Right ventricle myocardium superior (tissue), 1 donor: ENCODE measurements at regions not wholly inside any gene's neighbourhood (a gene's known extent, or its start where the extent isn't known, plus 50 kb on each side); places are given as distances from the start of the nearest gene placed in this dataset.

Source experiments
- ATAC-seq: fragments of 200-7000 bp; cut with Tn5 transposase; one replicate; pipeline ENCODE4 v1.9.1; 2020; ENCODE audit warnings: mild to moderate bottlenecking; ENCODE audit not compliant: poor library complexity
- DNase-seq: peaks from one replicate; pipeline ENCODE4 v3.0.0-alpha.2; 2020
- intact Hi-C: fragments of 100-400 bp; cut with DNase I; formaldehyde crosslinking; loops from one replicate; pipeline ENCODE4 v1.11.2; 2022
- donor health status: DM: no; HTN: yes; CAD: no; lungs with severe emphysema.

DNA sequence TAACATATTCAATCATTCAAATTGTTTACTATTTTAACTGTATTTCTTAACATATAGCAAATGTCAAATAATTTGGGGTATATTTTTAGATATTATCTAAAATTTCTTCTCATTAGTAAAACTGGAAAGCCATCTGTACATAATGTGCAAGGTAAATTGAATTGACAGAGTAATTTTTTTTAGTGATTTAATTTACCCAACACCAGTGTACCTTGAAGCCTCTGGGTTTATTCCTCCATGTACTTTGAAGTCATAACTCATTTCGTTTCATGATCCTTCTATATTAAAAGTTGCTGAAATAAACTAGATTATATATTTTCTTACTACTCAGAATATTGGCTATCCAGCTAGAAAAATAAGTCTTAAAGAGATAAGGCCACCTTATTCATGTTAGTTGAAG, 674.9 kb downstream of the PRR16 start:
- ATAC-seq, result no peak
- DNase-seq, result no peak
- intact Hi-C loops, result no loop called here

DNA sequence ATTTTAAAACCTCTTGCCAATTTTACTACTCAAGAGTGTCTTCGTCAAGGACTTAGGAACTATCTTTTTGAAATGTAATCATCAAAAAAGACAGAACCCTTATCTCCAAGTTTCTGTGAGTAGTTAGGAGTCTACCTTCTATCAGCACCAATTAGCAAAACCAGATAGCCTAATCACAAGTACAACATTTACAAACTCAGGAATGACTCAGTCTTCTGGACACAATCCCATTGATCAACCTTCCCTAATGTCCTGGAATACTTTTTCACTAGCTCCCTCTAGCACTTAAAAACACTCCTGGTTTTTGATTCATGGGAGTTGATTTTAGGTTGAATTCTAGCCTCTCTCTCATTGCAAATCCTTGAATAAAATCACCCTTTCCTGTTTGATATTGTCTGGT, 680.7 kb downstream of the PRR16 start:
- intact Hi-C loops, result no loop called here
- DNase-seq, result no peak
- ATAC-seq, result no peak

DNA sequence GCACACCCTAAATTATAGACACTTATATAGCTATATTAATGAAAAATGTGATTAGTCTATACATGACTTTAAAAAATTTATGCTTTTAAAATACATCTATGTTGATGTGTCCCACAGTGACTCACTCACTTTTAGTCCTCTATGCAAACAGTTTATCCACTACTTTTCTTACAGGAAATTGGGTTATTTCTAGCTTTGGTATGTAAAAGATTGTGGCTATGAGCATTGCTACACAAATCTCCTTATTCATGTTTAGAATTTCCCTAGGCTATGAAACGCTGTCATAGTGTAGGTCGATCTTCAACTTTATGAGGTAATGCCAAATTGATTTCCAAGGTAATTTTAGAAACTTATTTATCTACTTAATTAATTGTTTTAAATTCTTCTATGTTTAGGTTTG, 687.4 kb downstream of the PRR16 start:
- intact Hi-C loops, result no loop called here
- DNase-seq (no peak), ATAC-seq (no peak)

- DNase-seq (no peak), ATAC-seq (no peak)
- intact Hi-C loops, result no loop called here
These were observed 688.3 kb downstream of the PRR16 start for GRCh38 chr5:121152411-121152810.

DNA sequence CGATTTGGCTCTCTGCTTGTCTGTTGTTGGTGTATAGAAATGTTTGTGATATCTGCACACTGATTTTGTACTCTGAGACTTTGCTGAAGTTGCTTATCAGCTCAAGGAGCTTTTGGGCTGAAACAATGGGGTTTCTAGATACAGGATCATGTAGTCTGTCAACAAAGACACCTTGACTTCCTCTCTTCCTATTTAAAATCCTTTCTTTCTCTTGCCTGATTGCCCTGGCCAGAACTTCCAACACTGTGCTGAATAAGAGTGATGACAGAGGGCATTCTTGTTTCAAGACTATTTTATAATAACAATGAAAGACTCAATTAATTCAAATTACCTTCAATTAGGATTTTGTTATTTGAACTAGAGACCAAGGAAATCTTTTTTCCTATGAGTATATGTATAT, 692.5 kb downstream of the PRR16 start:
- ATAC-seq, result no peak
- DNase-seq, result no peak
- intact Hi-C loops, result no loop called here

- ATAC-seq, result no peak
- intact Hi-C loops, result no loop called here
These were observed 693.2 kb upstream of the FTMT start for GRCh38 chr5:121158451-121158850.

DNA sequence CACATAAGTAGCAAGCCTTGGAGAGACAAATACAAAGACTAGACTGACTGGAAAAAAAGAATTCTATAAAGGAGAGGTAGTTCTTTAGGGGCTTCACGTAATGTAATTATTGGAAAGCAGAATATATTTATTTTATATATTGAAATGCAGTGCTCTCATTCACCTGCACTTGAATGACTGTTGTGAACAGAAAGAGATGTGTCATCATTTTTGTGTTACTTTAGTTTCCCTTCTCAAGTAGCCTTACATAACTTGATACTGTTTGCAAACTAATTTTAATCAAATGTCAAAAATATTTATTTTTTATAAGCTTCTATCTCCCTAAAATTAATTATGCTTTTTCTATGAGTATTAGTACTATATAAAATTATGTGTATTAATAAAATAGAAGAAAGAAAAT, 691.1 kb upstream of the FTMT start:
- ATAC-seq (no peak), DNase-seq (no peak)
- intact Hi-C loops, result no loop called here

More at GRCh38 chr5:121158451-121158850, 693.2 kb upstream of the FTMT start:
- DNase-seq, result no peak

- intact Hi-C loops, result no loop called here
- no peak for ATAC-seq
- DNase-seq, result no peak
These were observed 687.0 kb upstream of the FTMT start for GRCh38 chr5:121164632-121165031.

DNA sequence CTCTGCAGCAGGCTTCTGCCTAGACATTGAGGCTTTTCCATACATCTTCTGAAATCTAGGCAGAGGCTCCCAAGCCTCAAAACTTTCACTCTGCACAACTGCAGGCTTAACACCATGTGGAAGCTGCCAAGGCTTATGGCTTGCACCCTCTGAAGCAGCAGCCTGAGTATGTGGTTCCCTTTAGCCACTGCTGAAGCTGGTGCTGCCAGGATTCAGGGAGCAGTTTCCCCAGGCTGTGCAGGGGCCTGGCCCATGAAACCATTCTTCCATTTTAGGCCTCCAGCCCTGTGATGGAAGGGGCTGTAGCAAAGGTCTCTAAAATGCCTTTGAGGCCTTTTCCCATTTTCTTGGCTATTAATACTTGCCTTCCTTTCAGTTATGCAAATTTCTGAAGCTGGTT, 680.3 kb upstream of the FTMT start:
- intact Hi-C loops, result no loop called here
- DNase-seq (no peak), ATAC-seq (no peak)

- DNase-seq (no peak), ATAC-seq (no peak)
- intact Hi-C loops, result no loop called here
These were observed 679.8 kb upstream of the FTMT start for GRCh38 chr5:121171834-121172233.

- ATAC-seq (no peak), DNase-seq (no peak)
- intact Hi-C loops, result no loop called here
These were observed 677.3 kb upstream of the FTMT start for GRCh38 chr5:121174351-121174750.

GRCh38 chr5:121175986-121176385, 675.7 kb upstream of the FTMT start:
- DNase-seq, result no peak
- ATAC-seq, result no peak
- intact Hi-C loops, result no loop called here

DNA sequence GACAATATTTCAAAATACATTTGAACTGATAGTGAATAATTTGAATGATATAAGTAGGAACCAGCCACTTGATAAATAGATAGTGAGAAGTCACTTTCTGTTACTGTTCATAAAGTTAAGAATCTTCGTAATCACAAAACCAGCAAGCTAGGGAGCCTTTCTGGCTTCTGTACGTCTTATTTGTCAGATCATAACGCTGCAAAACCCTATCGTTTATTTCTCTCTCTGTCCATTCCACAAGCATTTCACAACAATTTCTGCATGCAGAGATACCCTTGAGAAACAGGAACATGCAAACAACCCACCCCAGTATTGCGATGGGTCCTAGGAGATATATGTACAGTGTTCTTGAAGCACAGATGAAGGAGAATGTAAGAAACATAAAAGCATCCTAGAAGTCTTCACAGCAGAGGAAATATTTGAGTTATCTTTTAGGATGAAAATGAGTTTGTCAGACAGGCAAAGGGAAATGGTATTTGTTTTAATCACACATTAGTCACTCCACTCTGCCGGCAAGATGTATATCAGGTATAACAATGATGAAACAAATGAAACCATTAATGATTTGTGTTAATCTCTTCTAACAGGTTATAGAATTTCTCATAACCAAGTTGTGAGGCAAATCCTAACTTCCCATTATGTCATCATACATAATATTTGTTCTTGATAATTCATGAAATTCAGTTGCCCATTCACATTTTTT, 668.7 kb upstream of the FTMT start:
- no peak for ATAC-seq
- no peak for DNase-seq
- intact Hi-C loops, result no loop called here

GRCh38 chr5:121188849-121189248, 662.8 kb upstream of the FTMT start:
- intact Hi-C loops, result no loop called here
- ATAC-seq, result no peak
- no peak for DNase-seq

DNA sequence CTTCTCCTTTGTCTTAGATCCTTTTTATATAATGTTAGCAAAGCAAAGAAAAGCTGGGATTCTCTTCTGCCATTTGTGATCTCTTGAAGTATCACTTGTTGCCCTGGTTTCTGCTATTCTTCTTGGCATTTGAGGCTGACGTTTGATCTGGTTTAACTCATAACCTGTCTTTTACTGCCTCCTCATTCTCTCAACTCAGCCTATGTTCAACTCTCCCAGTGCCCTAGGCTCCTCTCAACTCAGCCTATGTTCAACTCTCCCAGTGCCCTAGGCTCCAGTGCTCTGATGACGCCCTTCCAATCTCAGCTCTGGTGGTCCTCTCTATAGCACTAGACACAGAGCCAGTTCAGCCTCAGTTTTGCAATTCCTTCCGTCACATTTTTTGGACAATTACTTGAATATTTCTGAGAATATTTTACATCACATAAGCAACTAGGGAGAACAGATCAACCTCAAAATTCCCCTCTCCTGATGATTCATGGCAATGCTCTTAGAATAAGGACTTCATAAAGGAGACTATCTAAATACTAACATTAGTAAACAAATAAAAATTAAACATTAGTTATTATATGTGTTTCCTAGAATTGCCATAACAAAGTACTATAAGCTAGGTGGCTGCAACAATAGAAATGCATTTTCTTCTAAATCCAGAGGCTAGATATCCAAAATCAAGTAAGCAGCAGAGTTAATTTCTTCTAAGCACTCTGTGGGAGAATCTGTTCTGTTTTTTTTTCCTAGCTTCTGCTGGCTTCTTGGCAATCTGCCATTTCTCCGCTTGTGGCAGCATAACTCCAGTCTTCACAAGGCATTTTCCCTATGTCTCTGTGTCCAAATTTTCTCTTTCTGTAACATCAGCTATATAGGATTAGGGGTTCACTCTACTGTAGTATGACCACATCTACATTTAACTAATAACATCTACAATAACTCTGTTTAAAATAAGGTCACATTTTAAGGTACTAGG, 662.1 kb upstream of the FTMT start:
- no peak for ATAC-seq
- DNase-seq, result no peak
- intact Hi-C loops, result no loop called here

GRCh38 chr5:121199216-121199999, 652.3 kb upstream of the FTMT start:
- peak; percentile 46 for DNase-seq
- no peak for ATAC-seq
- intact Hi-C loops, result no loop called here

DNA sequence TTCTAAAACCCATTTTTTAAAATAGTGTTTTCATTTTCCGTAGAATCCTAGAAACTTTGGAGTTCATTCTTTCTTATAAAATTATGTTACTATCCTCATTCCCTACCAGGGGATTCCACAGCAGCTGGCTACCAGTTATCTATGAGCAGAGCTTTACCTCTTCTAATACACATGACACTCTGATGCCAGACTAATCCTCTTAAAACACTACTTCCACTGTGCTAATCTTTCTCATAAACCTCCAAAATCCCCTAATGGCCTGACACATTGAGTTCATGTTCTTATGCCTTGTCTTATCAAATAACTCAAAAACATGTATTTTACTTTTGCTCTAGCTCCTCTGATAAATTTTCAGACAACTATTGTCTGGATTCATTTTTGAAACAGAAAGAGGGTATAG, 633.6 kb upstream of the FTMT start:
- intact Hi-C loops, result no loop called here
- DNase-seq (no peak), ATAC-seq (no peak)

DNA sequence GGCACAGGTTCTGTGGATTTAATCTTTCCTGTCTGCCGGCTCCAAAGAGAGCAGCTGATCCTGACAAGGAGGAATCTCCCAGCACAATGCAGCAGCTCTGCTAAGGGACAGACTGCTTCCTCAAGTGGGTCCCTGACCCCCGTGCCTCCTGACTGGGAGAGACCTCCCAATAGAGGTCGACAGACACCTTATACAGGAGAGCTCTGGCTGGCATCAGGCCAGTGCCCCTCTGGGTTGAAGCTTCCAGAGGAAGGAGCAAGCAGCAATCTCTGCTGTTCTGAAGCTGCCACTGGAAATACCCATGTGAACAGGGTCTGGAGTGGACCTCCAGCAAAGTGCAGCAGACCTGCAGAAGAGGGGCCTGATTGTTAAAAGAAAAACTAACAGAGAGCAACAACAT, 630.2 kb upstream of the FTMT start:
- intact Hi-C loops, result no loop called here
- DNase-seq (no peak), ATAC-seq (no peak)

GRCh38 chr5:121226765-121227164, 624.9 kb upstream of the FTMT start:
- intact Hi-C loops, result no loop called here
- DNase-seq (no peak), ATAC-seq (no peak)
